ENCODE measurements at regions not wholly inside any gene's neighbourhood (a gene's known extent, or its start where the extent isn't known, plus 50 kb on each side); places are given as distances from the start of the nearest gene placed in this dataset.

GRCh38 chrY:8535704-8536103 is 801.6 kb upstream of the TSPY4 start:
- no peaks in the 10 kb centered on the region for H3K36me3 ChIP-seq (ENCODE audit: control insufficient read depth in 2 of 2, extremely low read depth in 1 of 2, insufficient read depth in 2 of 2, low read length in 2 of 2)
- no peak overlapping the region for H3K4me3 ChIP-seq (replicated peaks in 1 of 3; ENCODE audit: insufficient read depth in 1 of 3, low read depth in 1 of 3, low read length in 3 of 3)
- intact Hi-C loops (cut with micrococcal nuclease), result no loop called here
- no peak overlapping the region for H3K9ac ChIP-seq (replicated peaks; ENCODE audit: extremely low read depth, insufficient read depth, low read length)
- DNase-seq (ENCODE audit: low read depth, low spot score) (no peak), FAIRE-seq (no peak)
- TF ChIP-seq FOS (IDR thresholded peaks at IDR 0.05; ENCODE audit: borderline replicate concordance, insufficient read depth, low read length) (no peak), MAX (IDR thresholded peaks at IDR 0.05; ENCODE audit: insufficient read depth, insufficient read length) (no peak), POLR2A (IDR thresholded peaks at IDR 0.05; ENCODE audit: low read depth, low read length) (no peak), POLR2AphosphoS5 (IDR thresholded peaks at IDR 0.05; ENCODE audit: insufficient read depth, low read depth, low read length) (no peak), EZH2 (IDR thresholded peaks at IDR 0.05; ENCODE audit: borderline replicate concordance, low read depth, low read length, severe bottlenecking) (no peak)
- no peak overlapping the region for H3K4me2 ChIP-seq (ENCODE audit: insufficient read depth, low read length)
- ChIA-PET POLR2A (no interaction called here), CTCF (no interaction called here)
- no peaks in the 10 kb centered on the region for H3K79me2 ChIP-seq (ENCODE audit: control insufficient read depth, insufficient read depth, low read length)
- no peaks in the 10 kb centered on the region for H3K9me1 ChIP-seq (replicated peaks; ENCODE audit: control insufficient read depth, extremely low read depth, insufficient read depth, low read length)
- no peak overlapping the region for H2AFZ ChIP-seq (ENCODE audit: low read depth, low read length)
- H3K27me3 ChIP-seq (ENCODE audit: control insufficient read depth in 2 of 2, insufficient read depth in 2 of 2, low read length in 2 of 2), result no peaks in the 10 kb centered on the region
- H3K4me1 ChIP-seq (ENCODE audit: control insufficient read depth, extremely low read depth, insufficient read depth, low read length), result no peaks in the 10 kb centered on the region
- no peak overlapping the region for H3K27ac ChIP-seq (ENCODE audit: insufficient read depth, low read depth, low read length)
- dilution Hi-C loops (cut with MboI; ENCODE audit: extremely low pct_ligation_motif_present, low sequenced_read_pairs), result no loop called here
- no TSS peak for BruUV-seq (replicated peaks)
- H3K9me3 ChIP-seq (replicated peaks; ENCODE audit: control insufficient read depth, insufficient read depth, low read length), result no peaks in the 10 kb centered on the region
- no peaks in the 10 kb centered on the region for H4K20me1 ChIP-seq (replicated peaks; ENCODE audit: control insufficient read depth, extremely low read depth, insufficient read depth, low read length)

- no peak overlapping the region for H3K4me3 ChIP-seq (replicated peaks in 1 of 3; ENCODE audit: insufficient read depth in 1 of 3, low read depth in 1 of 3, low read length in 3 of 3)
- POLR2A ChIA-PET, result no interaction called here
- intact Hi-C loops (cut with micrococcal nuclease), result no loop called here
Observed at GRCh38 chrY:8536277-8536676, 801.0 kb upstream of the TSPY4 start.

More at GRCh38 chrY:8536277-8536676, 801.0 kb upstream of the TSPY4 start:
- H4K20me1 ChIP-seq (replicated peaks; ENCODE audit: control insufficient read depth, extremely low read depth, insufficient read depth, low read length), result no peaks in the 10 kb centered on the region
- BruUV-seq (replicated peaks), result no TSS peak
- DNase-seq (ENCODE audit: low read depth, low spot score) (no peak), FAIRE-seq (no peak)
- no peaks in the 10 kb centered on the region for H3K79me2 ChIP-seq (ENCODE audit: control insufficient read depth, insufficient read depth, low read length)
- H3K36me3 ChIP-seq (ENCODE audit: control insufficient read depth in 2 of 2, extremely low read depth in 1 of 2, insufficient read depth in 2 of 2, low read length in 2 of 2), result no peaks in the 10 kb centered on the region
- no peaks in the 10 kb centered on the region for H3K9me1 ChIP-seq (replicated peaks; ENCODE audit: control insufficient read depth, extremely low read depth, insufficient read depth, low read length)
- dilution Hi-C loops (cut with MboI; ENCODE audit: extremely low pct_ligation_motif_present, low sequenced_read_pairs), result no loop called here
- H3K9me3 ChIP-seq (replicated peaks; ENCODE audit: control insufficient read depth, insufficient read depth, low read length), result no peaks in the 10 kb centered on the region
- H3K4me2 ChIP-seq (ENCODE audit: insufficient read depth, low read length), result no peak overlapping the region
- no peak for TF ChIP-seq POLR2AphosphoS5 (IDR thresholded peaks at IDR 0.05; ENCODE audit: insufficient read depth, low read depth, low read length)
- TF ChIP-seq GATA2 (IDR thresholded peaks at IDR 0.05; ENCODE audit: insufficient read depth, insufficient read length, low read depth, low read length), result no peak
- no peaks in the 10 kb centered on the region for H3K4me1 ChIP-seq (ENCODE audit: control insufficient read depth, extremely low read depth, insufficient read depth, low read length)
- CTCF ChIA-PET, result no interaction called here
- no peak overlapping the region for H3K27ac ChIP-seq (ENCODE audit: insufficient read depth, low read depth, low read length)
- no peak overlapping the region for H3K9ac ChIP-seq (replicated peaks; ENCODE audit: extremely low read depth, insufficient read depth, low read length)
- no peak overlapping the region for H2AFZ ChIP-seq (ENCODE audit: low read depth, low read length)
- no peaks in the 10 kb centered on the region for H3K27me3 ChIP-seq (ENCODE audit: control insufficient read depth in 2 of 2, insufficient read depth in 2 of 2, low read length in 2 of 2)

All from endothelial cell of umbilical vein (primary cell).